OCI-LY1 (cell line): ENCODE measurements at regions not wholly inside any gene's neighbourhood (a gene's known extent, or its start where the extent isn't known, plus 50 kb on each side); places are given as distances from the start of the nearest gene placed in this dataset.
"Not testable (repeated sequence)": the region's sequence is repeated elsewhere in the genome, so short reads cannot be mapped to it uniquely, and the experiment has no call there.

Experiments
- H2AFZ ChIP-seq: fragments of 200-600 bp; sonication (generic), shearing (Covaris generic); 2 replicates; pipeline ENCODE4 v1.6.0; 2014; ENCODE audit warnings: antibody characterized with exemption, mild to moderate bottlenecking, low read length
- H3F3A ChIP-seq: fragments of 200-600 bp; sonication (generic), shearing (Covaris generic); 2 replicates; pipeline ENCODE4 v1.6.0; 2014; ENCODE audit warnings: mild to moderate bottlenecking, antibody characterized with exemption, low read length, moderate library complexity; ENCODE audit not compliant: insufficient read depth
- H3K27ac ChIP-seq: fragments of 200-600 bp; sonication (generic); 2 replicates; pipeline ENCODE4 v1.5.1; 2014; ENCODE audit warnings: low read length, mixed run types, mild to moderate bottlenecking, low read depth; ENCODE audit not compliant: poor library complexity, severe bottlenecking
- H3K27me3 ChIP-seq: fragments of 200-600 bp; sonication (generic); 2 replicates; pipeline ENCODE4 v1.6.0; 2014; ENCODE audit warnings: antibody characterized with exemption, mild to moderate bottlenecking, low read length, moderate library complexity; ENCODE audit not compliant: insufficient read depth
- H3K36me3 ChIP-seq: fragments of 200-600 bp; sonication (generic); 2 replicates; pipeline ENCODE4 v1.6.1; 2014; ENCODE audit warnings: mild to moderate bottlenecking, antibody characterized with exemption, low read length, moderate library complexity, mixed read lengths; ENCODE audit not compliant: insufficient read depth
- H3K4me1 ChIP-seq: fragments of 200-600 bp; sonication (generic); 2 replicates; pipeline ENCODE4 v1.5.1; 2014; ENCODE audit warnings: mild to moderate bottlenecking, low read length, moderate library complexity; ENCODE audit not compliant: insufficient read depth, severe bottlenecking
- H3K4me2 ChIP-seq: fragments of 200-600 bp; sonication (generic), shearing (Covaris generic); 2 replicates; pipeline ENCODE4 v1.6.1; 2014; ENCODE audit warnings: low read length
- H3K4me3 ChIP-seq: fragments of 200-600 bp; sonication (generic); 2 replicates; pipeline ENCODE4 v1.5.1; 2014; ENCODE audit warnings: low read length, low read depth, mild to moderate bottlenecking, mixed read lengths; ENCODE audit not compliant: poor library complexity, severe bottlenecking
- H3K79me2 ChIP-seq: fragments of 200-600 bp; shearing (Covaris generic); 2 replicates; pipeline ENCODE4 v1.6.1; 2016; ENCODE audit warnings: mixed run types, low read length, mixed read lengths; ENCODE audit not compliant: insufficient read depth
- H3K9ac ChIP-seq: fragments of 200-600 bp; sonication (generic), shearing (Covaris generic); 2 replicates; pipeline ENCODE4 v1.6.1; 2014; ENCODE audit warnings: mild to moderate bottlenecking, low read length, mixed read lengths
- H3K9me2 ChIP-seq: fragments of 200-600 bp; sonication (generic), shearing (Covaris generic); 2 replicates; pipeline ENCODE4 v1.6.1; 2014; ENCODE audit warnings: low read depth, mild to moderate bottlenecking, low read length, mixed read lengths
- H3K9me3 ChIP-seq: fragments of 200-600 bp; shearing (Covaris generic); 2 replicates; pipeline ENCODE4 v1.6.1; 2014; ENCODE audit warnings: low read length, mixed read lengths
- H4K20me1 ChIP-seq: fragments of 200-600 bp; sonication (generic), shearing (Covaris generic); 2 replicates; pipeline ENCODE4 v1.6.0; 2016; ENCODE audit warnings: mild to moderate bottlenecking, low read length; ENCODE audit not compliant: insufficient read depth

- H3F3A ChIP-seq, H3K9ac ChIP-seq, H3K9me3 ChIP-seq, H3K4me3 ChIP-seq, H2AFZ ChIP-seq, H4K20me1 ChIP-seq, H3K36me3 ChIP-seq, H3K27ac ChIP-seq, H3K27me3 ChIP-seq, H3K9me2 ChIP-seq, H3K79me2 ChIP-seq, H3K4me1 ChIP-seq, H3K4me2 ChIP-seq: not testable (repeated sequence)
Observed at GRCh38 chr18:14236356-14237048, 104.3 kb upstream of the ZNF519 start.

GRCh38 chr18:14225286-14225679 is 93.0 kb upstream of the ZNF519 start:
- H3K4me1 ChIP-seq, H3K4me3 ChIP-seq, H3K4me2 ChIP-seq, H4K20me1 ChIP-seq, H3K9me3 ChIP-seq, H3K27me3 ChIP-seq, H3K9ac ChIP-seq, H3K27ac ChIP-seq, H2AFZ ChIP-seq, H3K79me2 ChIP-seq, H3F3A ChIP-seq, H3K9me2 ChIP-seq: not testable (repeated sequence)
- peaks cover 32% of the 10 kb centered on the region for H3K36me3 ChIP-seq

- H3K9me3 ChIP-seq, H3K9ac ChIP-seq, H4K20me1 ChIP-seq, H3K9me2 ChIP-seq, H2AFZ ChIP-seq, H3K79me2 ChIP-seq, H3K27ac ChIP-seq, H3F3A ChIP-seq, H3K4me3 ChIP-seq, H3K4me1 ChIP-seq, H3K4me2 ChIP-seq, H3K27me3 ChIP-seq: not testable (repeated sequence)
- peaks cover 32% of the 10 kb centered on the region for H3K36me3 ChIP-seq
Observed at GRCh38 chr18:14224551-14225285, 92.5 kb upstream of the ZNF519 start.

- H3K4me3 ChIP-seq, H2AFZ ChIP-seq, H3K9me2 ChIP-seq, H3F3A ChIP-seq, H3K9me3 ChIP-seq, H3K27me3 ChIP-seq, H3K79me2 ChIP-seq, H3K27ac ChIP-seq, H3K4me2 ChIP-seq, H3K9ac ChIP-seq, H3K4me1 ChIP-seq, H4K20me1 ChIP-seq: not testable (repeated sequence)
- peaks cover 32% of the 10 kb centered on the region for H3K36me3 ChIP-seq
Observed at GRCh38 chr18:14223919-14224318, 91.7 kb upstream of the ZNF519 start.

- H3K9me2 ChIP-seq, H3K4me3 ChIP-seq, H3K4me2 ChIP-seq, H2AFZ ChIP-seq, H3K4me1 ChIP-seq, H3K27ac ChIP-seq, H3K9me3 ChIP-seq, H3K9ac ChIP-seq, H3F3A ChIP-seq, H4K20me1 ChIP-seq, H3K27me3 ChIP-seq, H3K79me2 ChIP-seq: not testable (repeated sequence)
- H3K36me3 ChIP-seq: peaks cover 32% of the 10 kb centered on the region
Observed at GRCh38 chr18:14223231-14223822, 91.1 kb upstream of the ZNF519 start.

GRCh38 chr18:14222354-14223221 is 90.4 kb upstream of the ZNF519 start:
- not testable (repeated sequence) for H3K9me2 ChIP-seq, H3K4me1 ChIP-seq, H3K9ac ChIP-seq, H4K20me1 ChIP-seq, H3K4me2 ChIP-seq, H3K9me3 ChIP-seq, H3K79me2 ChIP-seq, H3K27me3 ChIP-seq, H3K4me3 ChIP-seq, H3K27ac ChIP-seq, H3F3A ChIP-seq, H2AFZ ChIP-seq
- peaks cover 32% of the 10 kb centered on the region for H3K36me3 ChIP-seq
